HG03159 (cell line): ENCODE measurements at regions not wholly inside any gene's neighbourhood (a gene's known extent, or its start where the extent isn't known, plus 50 kb on each side); places are given as distances from the start of the nearest gene placed in this dataset.
"Not testable (repeated sequence)": the region's sequence is repeated elsewhere in the genome, so short reads cannot be mapped to it uniquely, and the experiment has no call there.

Experiments
- ATAC-seq: cut with Tn5 transposase; IDR thresholded peaks from one replicate; pipeline ENCODE4 v1.9.1; 2021; ENCODE audit warnings: mild to moderate bottlenecking, moderate library complexity; ENCODE audit not compliant: unreplicated experiment

GRCh38 chr18:961644-962355 is 57.1 kb downstream of the ADCYAP1 start:
- ATAC-seq: no peak

GRCh38 chr18:963276-963675 is 58.6 kb downstream of the ADCYAP1 start:
- ATAC-seq: no peak

GRCh38 chr18:965921-966758 is 61.5 kb downstream of the ADCYAP1 start:
- no peak for ATAC-seq

- ATAC-seq: no peak
Measured at GRCh38 chr18:966759-967576, 62.3 kb downstream of the ADCYAP1 start.

GRCh38 chr18:968910-969309 is 64.2 kb downstream of the ADCYAP1 start:
- ATAC-seq: not testable (repeated sequence)

GRCh38 chr18:969311-969710 is 64.6 kb downstream of the ADCYAP1 start:
- ATAC-seq: not testable (repeated sequence)

- not testable (repeated sequence) for ATAC-seq
Measured at GRCh38 chr18:974606-975005, 69.9 kb downstream of the ADCYAP1 start.

- ATAC-seq: not testable (repeated sequence)
Measured at GRCh38 chr18:976393-977128, 71.9 kb downstream of the ADCYAP1 start.

GRCh38 chr18:977327-977726 is 72.7 kb downstream of the ADCYAP1 start:
- ATAC-seq: not testable (repeated sequence)

GRCh38 chr18:977732-978131 is 73.1 kb downstream of the ADCYAP1 start:
- not testable (repeated sequence) for ATAC-seq

- no peak for ATAC-seq
Measured at GRCh38 chr18:980586-980985, 75.9 kb downstream of the ADCYAP1 start.

GRCh38 chr18:984004-984403 is 79.3 kb downstream of the ADCYAP1 start:
- no peak for ATAC-seq

GRCh38 chr18:985212-985661 is 80.6 kb downstream of the ADCYAP1 start:
- no peak for ATAC-seq

GRCh38 chr18:986051-986450 is 81.4 kb downstream of the ADCYAP1 start:
- ATAC-seq: no peak

GRCh38 chr18:986552-986951 is 81.9 kb downstream of the ADCYAP1 start:
- no peak for ATAC-seq

- ATAC-seq: no peak
Measured at GRCh38 chr18:987325-988186, 82.9 kb downstream of the ADCYAP1 start.

GRCh38 chr18:989425-989824 is 84.8 kb downstream of the ADCYAP1 start:
- no peak for ATAC-seq

GRCh38 chr18:990197-990596 is 85.5 kb downstream of the ADCYAP1 start:
- ATAC-seq: no peak

- no peak for ATAC-seq
Measured at GRCh38 chr18:991441-991840, 86.8 kb downstream of the ADCYAP1 start.

GRCh38 chr18:993560-993959 is 88.9 kb downstream of the ADCYAP1 start:
- no peak for ATAC-seq
